H1 (cell line): ENCODE measurements at regions not wholly inside any gene's neighbourhood (a gene's known extent, or its start where the extent isn't known, plus 50 kb on each side); places are given as distances from the start of the nearest gene placed in this dataset.

Experiments used
- BCL11A ChIP-seq, 2 experiments: IDR thresholded peaks; one replicate each; pipeline ENCODE4 v1.6.1; 2011; ENCODE audit warnings: low read depth in 2 of 2, low read length in 2 of 2, mild to moderate bottlenecking in 2 of 2
- CBX8 ChIP-seq: fragments of 300-800, 300-1000 bp; sonication (generic); IDR thresholded peaks from 2 replicates; pipeline ENCODE4 v1.7.1; 2016; ENCODE audit warnings: low read depth, low read length, borderline replicate concordance
- CTCF ChIP-seq, 3 experiments: IDR thresholded peaks; 1 replicate in 2 of 3; 2 replicates in 1 of 3; pipeline versions ENCODE4 v1.5.1 to v1.6.1; 2011; ENCODE audit warnings: low read length in 3 of 3, mild to moderate bottlenecking in 3 of 3, inconsistent platforms in 2 of 3, low read depth in 1 of 3, moderate library complexity in 1 of 3; ENCODE audit not compliant: insufficient read depth in 1 of 3; ENCODE audit errors: control extremely low read depth in 1 of 3
- EP300 ChIP-seq, 2 experiments: IDR thresholded peaks; 1 replicate in 1 of 2; 2 replicates in 1 of 2; pipeline ENCODE4 v1.6.1; 2011 to 2012; ENCODE audit warnings: low read depth in 2 of 2, low read length in 2 of 2, mild to moderate bottlenecking in 2 of 2, borderline replicate concordance in 1 of 2, inconsistent platforms in 1 of 2, moderate library complexity in 1 of 2
- EZH2 ChIP-seq: fragments of 200-600 bp; sonication (generic); IDR thresholded peaks from 2 replicates; pipeline ENCODE4 v1.7.1; 2012; ENCODE audit warnings: low read depth, mild to moderate bottlenecking, moderate library complexity, low read length, inconsistent platforms; ENCODE audit not compliant: severe bottlenecking
- MAFK ChIP-seq: IDR thresholded peaks from 2 replicates; pipeline ENCODE4 v1.6.1; 2012; ENCODE audit warnings: low read depth, mild to moderate bottlenecking, improper control_type of control experiment, low read length
- MAX ChIP-seq: IDR thresholded peaks from 2 replicates; pipeline ENCODE4 v1.6.1; 2012; ENCODE audit warnings: inconsistent platforms
- POLR2A ChIP-seq, 2 experiments: IDR thresholded peaks; 1 replicate in 1 of 2; 2 replicates in 1 of 2; pipeline ENCODE4 v1.6.1; 2011; ENCODE audit warnings: low read depth in 2 of 2, low read length in 2 of 2, mild to moderate bottlenecking in 2 of 2; ENCODE audit errors: control extremely low read depth in 1 of 2
- SIN3A ChIP-seq, 2 experiments: IDR thresholded peaks in 1 of 2; conservative IDR thresholded peaks in 1 of 2; 2 replicates each; pipeline ENCODE4 v1.6.1; 2011 to 2012; ENCODE audit warnings: low read length in 2 of 2, improper control_type of control experiment in 1 of 2, low read depth in 1 of 2, mild to moderate bottlenecking in 1 of 2
- SP4 ChIP-seq: IDR thresholded peaks from 2 replicates; pipeline ENCODE4 v1.6.1; 2012; ENCODE audit warnings: low read length, inconsistent platforms
- TAF1 ChIP-seq: IDR thresholded peaks from 2 replicates; pipeline ENCODE4 v1.6.1; 2011; ENCODE audit warnings: mild to moderate bottlenecking, low read depth, low read length
- USF2 ChIP-seq: IDR thresholded peaks from 2 replicates; pipeline ENCODE4 v1.6.1; 2011; ENCODE audit warnings: low read length, improper control_type of control experiment

- no peak for TF ChIP-seq POLR2A (IDR thresholded peaks at IDR 0.05; ENCODE audit: control extremely low read depth in 1 of 2, low read depth in 2 of 2, low read length in 2 of 2)
- TF ChIP-seq CBX8, result no peak
- no peak for TF ChIP-seq MAFK
- no peak for TF ChIP-seq CTCF (IDR thresholded peaks at IDR 0.05; ENCODE audit: control extremely low read depth in 1 of 3, insufficient read depth in 1 of 3, low read depth in 1 of 3, low read length in 3 of 3)
- no peak for TF ChIP-seq EZH2
- no peak for TF ChIP-seq EP300 (IDR thresholded peaks at IDR 0.05; ENCODE audit: borderline replicate concordance in 1 of 2, low read depth in 2 of 2, low read length in 2 of 2)
- no peak for TF ChIP-seq MAX
- no peak for TF ChIP-seq SP4
- no peak for TF ChIP-seq BCL11A (IDR thresholded peaks at IDR 0.05; ENCODE audit: low read depth in 2 of 2, low read length in 2 of 2)
- no peak for TF ChIP-seq TAF1
- TF ChIP-seq USF2, result no peak
- TF ChIP-seq SIN3A (conservative IDR thresholded peaks at IDR 0.05 in 1 of 2, IDR thresholded peaks at IDR 0.05 in 1 of 2; ENCODE audit: low read depth in 1 of 2, low read length in 2 of 2), result no peak
Observed at GRCh38 chr2:139314059-139314458, 533.9 kb upstream of the NXPH2 start.
